ENCODE measurements at regions not wholly inside any gene's neighbourhood (a gene's known extent, or its start where the extent isn't known, plus 50 kb on each side); places are given as distances from the start of the nearest gene placed in this dataset.

GRCh38 chr5:112604732-112605630 is 132.7 kb upstream of the APC start:
- ATAC-seq (peak; percentile 46), DNase-seq (ENCODE audit: missing footprints) (no peak)
- intact Hi-C loops (cut with DNase I), result loop anchor here (5.0 kb wide), 1 partner anchor 48 kb away; no protein-coding TSS in a partner anchor

GRCh38 chr5:112608975-112609374 is 128.7 kb upstream of the APC start:
- intact Hi-C loops (cut with DNase I), result loop anchor here (5.0 kb wide), 1 partner anchor 52 kb away; no protein-coding TSS in a partner anchor
- ATAC-seq, result no peak
- no peak for DNase-seq (ENCODE audit: missing footprints)

- intact Hi-C loops (cut with DNase I), result no loop called here
Observed at GRCh38 chr5:112612663-112613062, 125.0 kb upstream of the APC start.

GRCh38 chr5:112614285-112614684 is 123.4 kb upstream of the APC start:
- DNase-seq (ENCODE audit: missing footprints) (no peak), ATAC-seq (no peak)
- intact Hi-C loops (cut with DNase I), result no loop called here

More at GRCh38 chr5:112612663-112613062, 125.0 kb upstream of the APC start:
- DNase-seq (ENCODE audit: missing footprints) (no peak), ATAC-seq (no peak)

- ATAC-seq (no peak), DNase-seq (ENCODE audit: missing footprints) (no peak)
- intact Hi-C loops (cut with DNase I), result no loop called here
Observed at GRCh38 chr5:112614986-112615385, 122.7 kb upstream of the APC start.

- ATAC-seq (no peak), DNase-seq (ENCODE audit: missing footprints) (no peak)
- intact Hi-C loops (cut with DNase I), result no loop called here
Observed at GRCh38 chr5:112616812-112617547, 120.7 kb upstream of the APC start.

GRCh38 chr5:112625246-112625645 is 112.4 kb upstream of the APC start:
- intact Hi-C loops (cut with DNase I), result loop anchor here (5.0 kb wide), 1 partner anchor 132 kb away; no protein-coding TSS in a partner anchor
- ATAC-seq (no peak), DNase-seq (ENCODE audit: missing footprints) (no peak)

GRCh38 chr5:112625689-112626438 is 111.8 kb upstream of the APC start:
- no peak for DNase-seq (ENCODE audit: missing footprints)
- ATAC-seq, result peak; percentile 59
- intact Hi-C loops (cut with DNase I), result loop anchor here (5.0 kb wide), 1 partner anchor 131 kb away; no protein-coding TSS in a partner anchor

- no peak for ATAC-seq
- no peak for DNase-seq (ENCODE audit: missing footprints)
- intact Hi-C loops (cut with DNase I), result loop anchor here (5.0 kb wide), 1 partner anchor 131 kb away; no protein-coding TSS in a partner anchor
Observed at GRCh38 chr5:112626715-112627114, 111.0 kb upstream of the APC start.

- DNase-seq (ENCODE audit: missing footprints), result no peak
- intact Hi-C loops (cut with DNase I), result loop anchor here (5.0 kb wide), 1 partner anchor 129 kb away; no protein-coding TSS in a partner anchor
- no peak for ATAC-seq
Observed at GRCh38 chr5:112628214-112628980, 109.3 kb upstream of the APC start.

- ATAC-seq (no peak), DNase-seq (ENCODE audit: missing footprints) (no peak)
- intact Hi-C loops (cut with DNase I), result no loop called here
Observed at GRCh38 chr5:112630246-112631009, 107.3 kb upstream of the APC start.

- ATAC-seq (no peak), DNase-seq (ENCODE audit: missing footprints) (no peak)
- intact Hi-C loops (cut with DNase I), result no loop called here
Observed at GRCh38 chr5:112634166-112634565, 103.5 kb upstream of the APC start.

GRCh38 chr5:112634796-112635195 is 102.9 kb upstream of the APC start:
- ATAC-seq (no peak), DNase-seq (ENCODE audit: missing footprints) (no peak)
- intact Hi-C loops (cut with DNase I), result no loop called here

- ATAC-seq, result no peak
- intact Hi-C loops (cut with DNase I), result no loop called here
- no peak for DNase-seq (ENCODE audit: missing footprints)
Observed at GRCh38 chr5:112635276-112635675, 102.4 kb upstream of the APC start.

GRCh38 chr5:112635771-112636731 is 101.6 kb upstream of the APC start:
- ATAC-seq, result peak; percentile 9
- DNase-seq (ENCODE audit: missing footprints), result no peak
- intact Hi-C loops (cut with DNase I), result no loop called here

- intact Hi-C loops (cut with DNase I), result no loop called here
- ATAC-seq, result peak; percentile 12
- no peak for DNase-seq (ENCODE audit: missing footprints)
Observed at GRCh38 chr5:112636751-112637150, 100.9 kb upstream of the APC start.
